Cardiac muscle cell (in vitro differentiated cells and primary cell): ENCODE measurements at regions not wholly inside any gene's neighbourhood (a gene's known extent, or its start where the extent isn't known, plus 50 kb on each side); places are given as distances from the start of the nearest gene placed in this dataset.
A peak's percentile ranks its signal among the peaks of the same experiment; 100 is the strongest.

Experiments
- DNase-seq, 2 donors: peaks; one replicate each; pipeline versions ENCODE4 v3.0.0 to v3.0.0-alpha.2; 2010 to 2017; ENCODE audit warnings: low read depth in 1 of 2, low spot score in 1 of 2
- H3K27ac ChIP-seq: fragments of 200-600 bp; sonication (generic); 2 replicates; pipeline ENCODE4 v1.5.1; 2016
- H3K27me3 ChIP-seq: fragments of 200-600 bp; sonication (generic); 2 replicates; pipeline ENCODE4 v1.6.0; 2016; ENCODE audit warnings: control low read depth
- H3K36me3 ChIP-seq: fragments of 200-600 bp; sonication (generic); 2 replicates; pipeline ENCODE4 v1.5.1; 2016; ENCODE audit warnings: control low read depth
- H3K4me1 ChIP-seq: fragments of 200-600 bp; sonication (generic); 2 replicates; pipeline ENCODE4 v1.8.1; 2017; ENCODE audit warnings: low read depth, mild to moderate bottlenecking, mixed run types
- H3K4me3 ChIP-seq: fragments of 200-600 bp; sonication (generic); 2 replicates; pipeline ENCODE4 v1.5.1; 2016; ENCODE audit warnings: mild to moderate bottlenecking
- H3K9me3 ChIP-seq: fragments of 200-600 bp; sonication (generic); 2 replicates; pipeline ENCODE4 v1.5.1; 2017; ENCODE audit warnings: low read depth, mild to moderate bottlenecking, control low read depth
- TF ChIP-seq, protein P1 (sequence below): IDR thresholded peaks from 2 replicates; pipeline ENCODE4 v1.5.1; 2012; ENCODE audit warnings: low read depth, mild to moderate bottlenecking, low read length

DNA sequence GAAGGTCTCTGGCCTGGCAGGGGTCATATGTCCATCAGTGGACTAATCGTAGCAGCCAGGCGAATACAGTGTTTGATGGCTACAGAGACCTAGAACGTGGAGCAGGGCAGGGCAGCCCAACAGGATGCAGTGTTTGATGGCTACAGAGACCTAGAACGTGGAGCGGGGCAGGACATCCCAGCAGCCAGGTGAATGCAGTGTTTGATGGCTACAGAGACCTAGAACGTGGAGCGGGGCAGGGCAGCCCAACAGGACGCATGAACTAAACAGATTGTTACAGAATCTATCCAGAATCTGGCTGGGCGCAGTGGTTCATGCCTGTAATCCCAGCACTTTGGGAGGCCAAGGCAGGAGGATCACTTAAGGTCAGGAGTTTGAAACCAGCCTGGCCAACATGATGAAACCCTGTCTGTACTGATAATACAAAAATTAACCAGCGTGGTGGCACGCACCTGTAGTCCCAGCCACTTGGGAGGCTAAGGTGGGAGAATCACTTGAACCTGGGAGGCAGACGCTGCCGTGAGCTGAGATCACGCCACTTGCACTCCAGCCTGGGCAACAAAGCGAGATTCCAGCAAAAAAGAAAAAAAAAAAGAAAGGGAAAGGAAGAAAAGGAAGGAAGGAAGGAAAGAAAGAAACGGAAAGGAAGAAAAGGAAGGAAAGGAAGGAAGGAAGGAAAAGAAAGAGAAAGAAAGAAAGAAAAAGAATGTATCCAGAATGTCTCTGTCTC is 65.2 kb upstream of the RPH3AL start:
- H3K4me3 ChIP-seq, result no peak overlapping the region
- TF ChIP-seq, protein P1, sequence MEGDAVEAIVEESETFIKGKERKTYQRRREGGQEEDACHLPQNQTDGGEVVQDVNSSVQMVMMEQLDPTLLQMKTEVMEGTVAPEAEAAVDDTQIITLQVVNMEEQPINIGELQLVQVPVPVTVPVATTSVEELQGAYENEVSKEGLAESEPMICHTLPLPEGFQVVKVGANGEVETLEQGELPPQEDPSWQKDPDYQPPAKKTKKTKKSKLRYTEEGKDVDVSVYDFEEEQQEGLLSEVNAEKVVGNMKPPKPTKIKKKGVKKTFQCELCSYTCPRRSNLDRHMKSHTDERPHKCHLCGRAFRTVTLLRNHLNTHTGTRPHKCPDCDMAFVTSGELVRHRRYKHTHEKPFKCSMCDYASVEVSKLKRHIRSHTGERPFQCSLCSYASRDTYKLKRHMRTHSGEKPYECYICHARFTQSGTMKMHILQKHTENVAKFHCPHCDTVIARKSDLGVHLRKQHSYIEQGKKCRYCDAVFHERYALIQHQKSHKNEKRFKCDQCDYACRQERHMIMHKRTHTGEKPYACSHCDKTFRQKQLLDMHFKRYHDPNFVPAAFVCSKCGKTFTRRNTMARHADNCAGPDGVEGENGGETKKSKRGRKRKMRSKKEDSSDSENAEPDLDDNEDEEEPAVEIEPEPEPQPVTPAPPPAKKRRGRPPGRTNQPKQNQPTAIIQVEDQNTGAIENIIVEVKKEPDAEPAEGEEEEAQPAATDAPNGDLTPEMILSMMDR, result no peak

DNA sequence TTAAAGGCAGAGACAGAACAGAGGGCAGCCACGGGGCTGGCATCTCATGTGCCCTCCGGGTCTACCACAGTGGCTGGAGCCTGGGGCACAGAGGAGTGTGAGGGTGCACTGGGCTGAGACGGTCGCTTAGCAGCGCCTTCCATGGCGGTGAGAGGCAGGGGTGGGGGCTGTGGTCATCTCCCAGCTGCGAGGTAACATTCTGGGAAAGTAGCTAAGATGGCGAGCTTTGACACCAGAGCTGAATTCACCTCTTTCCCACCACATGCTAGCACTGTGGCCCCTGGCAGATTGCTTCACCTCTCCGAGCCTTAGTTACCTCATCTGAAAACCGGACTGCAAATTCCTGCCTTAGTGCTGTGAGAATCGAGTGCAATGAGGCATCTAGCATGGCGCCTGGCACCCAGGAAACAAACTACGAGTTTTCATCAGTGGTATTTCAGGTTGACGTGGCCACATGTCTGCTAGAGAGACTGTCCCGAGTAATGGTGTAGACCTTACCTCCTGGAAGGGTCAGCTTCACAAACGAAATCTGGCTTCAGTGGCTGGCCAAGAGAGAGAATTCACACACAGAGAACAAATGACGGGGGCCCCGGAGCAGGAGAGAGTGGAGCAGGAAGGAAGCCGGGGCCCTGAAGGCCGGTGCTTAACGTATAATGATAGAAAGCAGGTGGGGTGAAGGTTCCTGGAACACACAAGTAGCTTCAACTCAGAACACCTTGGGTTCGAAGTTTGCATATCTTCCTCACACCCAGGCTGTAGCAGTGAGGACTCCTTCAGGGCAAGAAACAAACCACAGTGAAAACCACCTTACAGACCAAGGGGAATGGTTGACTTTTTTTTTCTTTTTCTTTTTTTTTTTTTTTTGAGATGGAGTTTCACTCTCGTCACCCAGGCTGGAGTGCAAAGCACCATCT is 63.9 kb upstream of the RPH3AL start:
- no peak for DNase-seq
- H3K27me3 ChIP-seq, result no peaks in the 10 kb centered on the region
- no peak overlapping the region for H3K27ac ChIP-seq
- H3K4me3 ChIP-seq, result no peak overlapping the region
- no peaks in the 10 kb centered on the region for H3K4me1 ChIP-seq
- TF ChIP-seq, protein P1, result no peak
- H3K9me3 ChIP-seq, result no peaks in the 10 kb centered on the region
- H3K36me3 ChIP-seq, result no peaks in the 10 kb centered on the region

More for the DNA sequence above, 65.2 kb upstream of the RPH3AL start:
- Histone ChIP-seq H3K36me3 (no peaks in the 10 kb centered on the region), H3K9me3 (no peaks in the 10 kb centered on the region), H3K27ac (no peak overlapping the region), H3K27me3 (no peaks in the 10 kb centered on the region), H3K4me1 (no peaks in the 10 kb centered on the region)
- DNase-seq, result no peak

DNA sequence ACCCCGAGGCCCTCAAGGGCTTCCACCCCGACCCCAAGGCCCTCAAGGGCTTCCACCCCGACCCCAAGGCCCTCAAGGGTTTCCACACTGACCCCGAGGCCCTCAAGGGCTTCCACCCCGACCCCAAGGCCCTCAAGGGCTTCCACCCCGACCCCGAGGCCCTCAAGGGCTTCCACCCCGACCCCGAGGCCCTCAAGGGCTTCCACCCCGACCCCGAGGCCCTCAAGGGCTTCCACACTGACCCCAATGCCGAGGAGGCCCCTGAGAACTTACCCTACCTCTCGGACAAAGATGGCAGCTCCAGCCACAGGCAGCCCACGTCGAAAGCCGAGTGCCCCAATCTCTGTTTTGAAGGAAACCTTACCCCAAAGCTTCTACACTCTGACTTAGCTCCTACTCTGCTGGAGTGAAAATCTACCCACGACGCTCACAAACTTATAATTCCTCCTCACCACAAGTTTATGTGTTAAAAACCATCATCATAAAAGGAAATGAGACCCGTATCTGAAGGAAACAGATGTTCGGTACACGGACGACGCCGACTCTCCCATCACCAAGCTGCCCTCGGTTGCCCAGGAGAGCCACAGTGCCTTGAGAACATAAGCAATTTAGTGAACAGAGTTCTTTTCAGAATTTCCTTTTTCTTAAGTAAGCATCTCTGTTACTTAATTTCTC is 61.2 kb upstream of the RPH3AL start:
- Histone ChIP-seq H3K27me3 (no peaks in the 10 kb centered on the region), H3K4me1 (no peaks in the 10 kb centered on the region), H3K36me3 (no peaks in the 10 kb centered on the region), H3K9me3 (no peaks in the 10 kb centered on the region), H3K4me3 (no peak overlapping the region), H3K27ac (no peak overlapping the region)
- TF ChIP-seq, protein P1, result no peak
- DNase-seq, result no peak

DNA sequence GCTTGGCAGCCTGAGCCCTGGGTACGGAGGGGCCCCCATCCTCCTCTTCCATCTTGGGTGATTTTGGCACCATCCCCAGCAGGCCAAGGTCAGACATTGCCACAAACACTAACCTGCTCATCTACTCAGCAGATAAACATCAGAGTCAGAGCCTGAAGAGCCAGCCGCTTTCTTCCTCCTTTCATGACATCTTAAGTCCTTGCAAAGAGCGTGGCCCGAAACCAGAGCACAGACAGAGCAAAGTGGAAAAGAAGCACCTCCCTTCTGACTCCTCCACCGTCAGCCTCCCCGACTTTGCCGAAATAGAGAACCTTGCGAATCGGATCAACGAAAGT is 60.4 kb upstream of the RPH3AL start:
- Histone ChIP-seq H3K27ac (no peak overlapping the region), H3K27me3 (no peaks in the 10 kb centered on the region), H3K9me3 (no peaks in the 10 kb centered on the region), H3K4me3 (no peak overlapping the region), H3K4me1 (no peaks in the 10 kb centered on the region), H3K36me3 (no peaks in the 10 kb centered on the region)
- DNase-seq, result no peak
- TF ChIP-seq, protein P1, result no peak

DNA sequence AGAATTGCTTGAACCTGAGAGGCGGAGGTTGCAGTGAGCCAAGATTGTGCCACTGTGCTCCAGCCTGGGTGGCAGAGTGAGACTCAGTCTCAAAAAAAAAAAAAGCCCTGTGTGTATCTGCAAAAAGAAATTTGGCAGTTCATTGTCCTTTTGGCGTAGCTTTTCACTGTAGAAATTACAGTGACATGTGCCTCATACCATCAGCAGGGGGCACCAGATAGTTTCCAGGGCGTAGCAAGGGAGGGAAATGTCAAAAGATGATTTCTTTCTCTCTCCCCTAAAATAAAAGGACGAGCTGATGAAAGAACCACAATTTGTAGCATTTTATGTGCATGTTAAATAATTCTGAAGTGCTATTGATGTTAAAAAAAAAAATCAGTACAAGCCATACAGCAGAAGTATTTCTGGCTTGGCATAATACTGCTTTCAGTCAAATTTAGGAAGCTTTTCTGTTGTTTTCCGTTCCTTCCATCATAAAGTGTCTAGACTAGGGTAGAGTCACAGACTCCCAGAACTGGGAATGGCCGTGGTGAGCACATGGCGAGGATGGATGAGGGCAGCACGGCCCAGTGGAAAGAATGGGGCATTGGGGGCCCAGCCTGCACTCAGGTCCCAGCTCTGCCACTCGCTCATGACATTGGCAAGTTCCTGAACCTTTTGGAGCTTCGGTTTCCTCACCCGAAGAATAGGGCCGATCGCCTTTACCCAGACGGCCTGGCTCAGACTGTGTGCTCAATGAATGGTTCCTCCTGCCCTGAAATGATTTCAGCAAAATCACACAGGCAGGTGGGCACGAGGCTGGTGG is 59.8 kb upstream of the RPH3AL start:
- DNase-seq, result peak; percentile 62 to 75
- Histone ChIP-seq H3K9me3 (no peaks in the 10 kb centered on the region), H3K4me1 (no peaks in the 10 kb centered on the region), H3K4me3 (no peak overlapping the region), H3K27me3 (no peaks in the 10 kb centered on the region), H3K36me3 (no peaks in the 10 kb centered on the region), H3K27ac (no peak overlapping the region)
- TF ChIP-seq, protein P1, result peak; percentile 80
